AG09309 (cell line): ENCODE measurements at regions not wholly inside any gene's neighbourhood (a gene's known extent, or its start where the extent isn't known, plus 50 kb on each side); places are given as distances from the start of the nearest gene placed in this dataset.
A peak's percentile ranks its signal among the peaks of the same experiment; 100 is the strongest.

Experiments used
- DNase-seq: peaks from one replicate; pipeline ENCODE4 v3.0.0-alpha.2; 2010; ENCODE audit warnings: low read depth
- H3K4me3 ChIP-seq: 2 replicates; pipeline ENCODE4 v1.5.1; 2011; ENCODE audit warnings: mild to moderate bottlenecking, low read depth, low read length, moderate library complexity; ENCODE audit not compliant: control insufficient read depth
- CTCF ChIP-seq: IDR thresholded peaks from 2 replicates; pipeline ENCODE4 v1.5.1; 2011; ENCODE audit warnings: mild to moderate bottlenecking, low read depth, low read length, inconsistent platforms; ENCODE audit not compliant: insufficient read depth, control insufficient read depth; ENCODE audit errors: missing control alignments

- DNase-seq = no peak
- TF ChIP-seq CTCF = no peak
- no peak overlapping the region for H3K4me3 ChIP-seq
These were observed 56.3 kb upstream of the ZNF92 start for GRCh38 chr7:65317372-65317771.

DNA sequence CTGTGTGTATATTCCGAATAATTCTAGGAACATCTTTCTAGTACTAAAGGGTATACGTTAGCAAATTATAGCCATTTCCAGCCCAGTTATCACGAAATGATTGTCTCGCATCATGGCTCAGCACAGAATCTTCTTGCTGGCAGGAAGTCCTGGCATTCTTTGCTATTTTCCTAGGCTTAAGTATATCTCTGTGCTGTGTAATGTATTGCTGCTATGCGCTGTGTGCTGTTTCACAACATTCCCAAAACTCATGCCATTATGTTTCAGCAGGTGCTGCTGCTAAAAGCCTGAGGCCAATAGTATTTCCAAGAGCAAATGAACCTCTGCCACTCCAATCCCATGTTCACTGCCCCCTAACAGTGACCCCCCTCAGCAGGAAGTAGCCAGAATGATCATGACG, 62.9 kb upstream of the ZNF92 start:
- TF ChIP-seq CTCF = no peak
- H3K4me3 ChIP-seq = no peak overlapping the region
- no peak for DNase-seq

DNA sequence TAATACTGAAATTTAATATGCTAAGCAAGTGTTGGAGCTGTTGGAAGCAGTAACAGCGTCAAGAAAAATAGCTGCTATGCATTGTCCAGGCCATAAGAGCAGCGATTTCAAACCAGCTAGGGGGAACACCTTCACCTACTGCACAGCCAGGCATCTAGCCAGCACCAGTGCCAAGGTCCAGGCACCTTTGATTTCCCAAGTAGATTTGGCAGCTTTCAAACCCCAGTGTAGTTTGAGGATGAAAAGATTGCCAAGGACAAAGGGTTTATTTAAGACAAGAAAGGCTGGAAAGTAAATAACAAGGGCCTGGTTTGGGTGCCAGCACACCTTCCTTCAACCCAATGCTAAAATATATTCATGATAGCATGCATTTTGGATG, 65.4 kb upstream of the ZNF92 start:
- no peak for TF ChIP-seq CTCF
- H3K4me3 ChIP-seq = no peak overlapping the region
- DNase-seq = no peak

GRCh38 chr7:65307651-65308299, 65.9 kb upstream of the ZNF92 start:
- no peak overlapping the region for H3K4me3 ChIP-seq
- TF ChIP-seq CTCF = peak; percentile 86
- DNase-seq = peak; percentile 17

GRCh38 chr7:65304175-65304574, 69.5 kb upstream of the ZNF92 start:
- TF ChIP-seq CTCF = no peak
- no peak for DNase-seq
- no peak overlapping the region for H3K4me3 ChIP-seq

DNA sequence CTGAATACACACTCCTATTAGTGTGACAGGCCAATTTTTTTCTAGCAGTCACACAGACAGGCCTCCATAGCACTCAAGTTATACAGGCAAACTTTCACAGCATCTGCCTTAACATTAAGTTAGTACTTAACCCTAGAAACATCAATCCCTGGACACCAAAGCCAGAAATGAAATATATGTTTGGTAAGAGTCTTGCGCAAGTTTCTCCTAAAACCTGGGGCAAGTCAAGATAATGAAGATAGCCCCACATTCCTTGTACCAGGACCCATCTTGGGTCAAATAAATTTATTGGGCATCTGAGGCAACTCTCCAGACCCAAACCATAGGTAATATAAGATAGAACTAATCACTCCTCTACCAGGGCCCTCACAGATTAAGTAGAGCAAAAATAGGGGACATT, 70.8 kb upstream of the ZNF92 start:
- TF ChIP-seq CTCF = no peak
- no peak overlapping the region for H3K4me3 ChIP-seq
- no peak for DNase-seq

- no peak for DNase-seq
- no peak for TF ChIP-seq CTCF
- H3K4me3 ChIP-seq = no peak overlapping the region
These were observed 72.6 kb upstream of the ZNF92 start for GRCh38 chr7:65301007-65301406.
